A549 (cell line): ENCODE measurements at regions not wholly inside any gene's neighbourhood (a gene's known extent, or its start where the extent isn't known, plus 50 kb on each side); places are given as distances from the start of the nearest gene placed in this dataset.

Experiments used
- ATAC-seq, 2 experiments: fragments of 200-7000 bp in 1 of 2; fragments of >200 bp in 1 of 2; cut with Nextera tagmentation in 1 of 2; cut with Tn5 transposase in 1 of 2; 3 replicates each; pipeline versions ENCODE4 v1.8.0 to v1.9.1; 2018 to 2020; ENCODE audit warnings: mild to moderate bottlenecking in 1 of 2, moderate library complexity in 1 of 2
- CTCF ChIA-PET: fragments of 300-600 bp; sonication (Branson Sonifier 250); formaldehyde crosslinking; extraction: SDS; loops from one replicate; lab custom pipeline; 2021; ENCODE audit warnings: antibody characterized with exemption, inconsistent platforms; lab: Yijun Ruan, JAX
- POLR2A ChIA-PET: fragments of 350-600 bp; formaldehyde crosslinking; extraction: SDS; loops from one replicate; lab custom pipeline; 2021; ENCODE audit warnings: antibody characterized with exemption, inconsistent platforms; lab: Yijun Ruan, JAX
- DNase-seq, 2 experiments: peaks; one replicate each; pipeline versions ENCODE4 v3.0.0 to v3.0.0-alpha.2; 2011 to 2016; ENCODE audit warnings: low read depth in 1 of 2, low spot score in 1 of 2
- FAIRE-seq: peaks from 2 replicates; lab custom pipeline; 2011; peaks lifted over from hg19 to GRCh38; lab: Jason Lieb, UNC
- H3K27ac ChIP-seq, 2 experiments: fragments of >200 bp; sonication (Bioruptor Twin); formaldehyde crosslinking; 3 replicates each; pipeline ENCODE4 v1.5.1; 2016 to 2017
- H3K4me1 ChIP-seq: fragments of >200 bp; sonication (Bioruptor Twin); formaldehyde crosslinking; 3 replicates; pipeline ENCODE4 v1.6.1; 2016
- H3K4me2 ChIP-seq: fragments of >200 bp; sonication (Bioruptor Twin); formaldehyde crosslinking; 3 replicates; pipeline ENCODE4 v1.6.1; 2016
- H3K4me3 ChIP-seq: fragments of >200 bp; sonication (Bioruptor Twin); formaldehyde crosslinking; 3 replicates; pipeline ENCODE4 v1.5.1; 2016
- H3K9me3 ChIP-seq: fragments of >200 bp; sonication (Bioruptor Twin); formaldehyde crosslinking; 3 replicates; pipeline ENCODE4 v1.6.1; 2016
- BCL3 ChIP-seq: fragments of >200 bp; sonication (Bioruptor Twin); formaldehyde crosslinking; IDR thresholded peaks from 3 replicates; pipeline ENCODE4 v1.6.1; 2016
- CBX2 ChIP-seq: fragments of 200-600 bp; sonication (generic); IDR thresholded peaks from 2 replicates; pipeline ENCODE4 v1.6.1; 2016; ENCODE audit warnings: low read depth, mild to moderate bottlenecking, borderline replicate concordance
- CHD2 ChIP-seq: fragments of 150-350 bp; IDR thresholded peaks from 2 replicates; pipeline ENCODE4 v1.6.1; 2014; ENCODE audit warnings: low read length; ENCODE audit not compliant: partially characterized antibody
- CHD4 ChIP-seq: fragments of 200-600 bp; sonication (generic); IDR thresholded peaks from 2 replicates; pipeline ENCODE4 v1.6.1; 2016; ENCODE audit warnings: antibody characterized with exemption, mild to moderate bottlenecking, borderline replicate concordance
- EHMT2 ChIP-seq: fragments of 200-600 bp; sonication (generic); IDR thresholded peaks from 2 replicates; pipeline ENCODE4 v1.6.1; 2016; ENCODE audit warnings: antibody characterized with exemption, low read depth, mild to moderate bottlenecking, moderate library complexity
- EP300 ChIP-seq, 2 experiments: fragments of >200 bp; sonication (Bioruptor Twin); formaldehyde crosslinking; IDR thresholded peaks; 2 replicates in 1 of 2; 3 replicates in 1 of 2; pipeline ENCODE4 v1.6.1; 2016 to 2017
- ESRRA ChIP-seq: fragments of 150-350 bp; IDR thresholded peaks from 2 replicates; pipeline ENCODE4 v1.6.1; 2014; ENCODE audit warnings: mild to moderate bottlenecking, low read length, borderline replicate concordance
- FOXS1 ChIP-seq: fragments of 250-450 bp; sonication (Bioruptor Pico); IDR thresholded peaks from 2 replicates; pipeline ENCODE4 v1.5.0; 2020; ENCODE audit warnings: mild to moderate bottlenecking, moderate library complexity
- HEYL ChIP-seq: fragments of 250-450 bp; sonication (Bioruptor Pico); IDR thresholded peaks from 2 replicates; pipeline ENCODE4 v1.8.0; 2021; ENCODE audit warnings: mild to moderate bottlenecking, moderate library complexity
- HMGXB4 ChIP-seq: fragments of 250-450 bp; sonication (Bioruptor Pico); IDR thresholded peaks from 2 replicates; pipeline ENCODE4 v1.5.0; 2021; ENCODE audit warnings: mild to moderate bottlenecking, moderate library complexity, borderline replicate concordance
- JUN ChIP-seq, 2 experiments: fragments of >200 bp; sonication (Bioruptor Twin); formaldehyde crosslinking; IDR thresholded peaks; 2 replicates in 1 of 2; 3 replicates in 1 of 2; pipeline ENCODE4 v1.6.1; 2016 to 2017
- JUNB ChIP-seq: fragments of >200 bp; sonication (Bioruptor Twin); formaldehyde crosslinking; IDR thresholded peaks from 2 replicates; pipeline ENCODE4 v1.6.1; 2016
- KDM1A ChIP-seq: fragments of 200-600 bp; sonication (generic); IDR thresholded peaks from 2 replicates; pipeline ENCODE4 v1.6.1; 2016; ENCODE audit warnings: low read depth, mild to moderate bottlenecking
- MAFK ChIP-seq: fragments of 450-650 bp; IDR thresholded peaks from 2 replicates; pipeline ENCODE4 v1.6.1; 2014; ENCODE audit not compliant: partially characterized antibody
- MAZ ChIP-seq: fragments of 150-350 bp; IDR thresholded peaks from 2 replicates; pipeline ENCODE4 v1.6.1; 2014; ENCODE audit warnings: antibody characterized with exemption, low read depth, low read length, borderline replicate concordance
- NFE2L2 ChIP-seq: fragments of 150-350 bp; conservative IDR thresholded peaks from 2 replicates; pipeline ENCODE4 v1.6.1; 2014; ENCODE audit warnings: low read length
- PBX3 ChIP-seq: IDR thresholded peaks from 2 replicates; pipeline ENCODE4 v1.6.1; 2012
- POLR2A ChIP-seq: IDR thresholded peaks from 2 replicates; pipeline ENCODE4 v1.6.1; 2012; ENCODE audit warnings: mild to moderate bottlenecking, low read length
- POLR2AphosphoS2 ChIP-seq: conservative IDR thresholded peaks from 2 replicates; pipeline ENCODE4 v1.6.1; 2012; ENCODE audit warnings: low read length, improper control_type of control experiment, inconsistent platforms
- RARB ChIP-seq: fragments of 250-450 bp; sonication (Bioruptor Pico); IDR thresholded peaks from 2 replicates; pipeline ENCODE4 v1.8.0; 2021; ENCODE audit warnings: mild to moderate bottlenecking, moderate library complexity
- RCOR1 ChIP-seq: fragments of 150-350 bp; IDR thresholded peaks from 2 replicates; pipeline ENCODE4 v1.6.1; 2014; ENCODE audit warnings: antibody characterized with exemption, low read length, low read depth
- RNF2 ChIP-seq: fragments of 200-600 bp; sonication (generic); IDR thresholded peaks from 2 replicates; pipeline ENCODE4 v1.6.1; 2016; ENCODE audit warnings: low read depth, mild to moderate bottlenecking, antibody characterized with exemption, moderate library complexity, borderline replicate concordance
- SREBF2 ChIP-seq: fragments of 450-650 bp; IDR thresholded peaks from 2 replicates; pipeline ENCODE4 v1.6.1; 2014; ENCODE audit warnings: mild to moderate bottlenecking, moderate library complexity
- TP53 ChIP-seq: fragments of 250-450 bp; sonication (Bioruptor Pico); IDR thresholded peaks from 2 replicates; pipeline ENCODE4 v1.5.0; 2021; ENCODE audit warnings: mild to moderate bottlenecking, moderate library complexity
- ZFP36 ChIP-seq: fragments of 450-650 bp; IDR thresholded peaks from 2 replicates; pipeline ENCODE4 v1.6.1; 2014; ENCODE audit warnings: borderline replicate concordance; ENCODE audit not compliant: partially characterized antibody
- ZSCAN20 ChIP-seq: fragments of 250-450 bp; sonication (Bioruptor Pico); IDR thresholded peaks from 2 replicates; pipeline ENCODE4 v1.8.0; 2022; ENCODE audit warnings: mild to moderate bottlenecking, moderate library complexity
- WGBS: methylation state at CpG from one replicate; pipeline ENCODE4 v1.1.6; 2017; ENCODE audit errors: missing lambda C conversion rate; 5-methylcytosine and 5-hydroxymethylcytosine counted together
- TF ChIP-seq, protein P1 (sequence below): fragments of >200 bp; sonication (Bioruptor Twin); formaldehyde crosslinking; IDR thresholded peaks from 3 replicates; pipeline ENCODE4 v1.5.1; 2016

GRCh38 chr5:63854076-63854475, 108.2 kb downstream of the HTR1A start:
- FAIRE-seq (no peak), ATAC-seq (no peak), DNase-seq (no peak)
- POLR2A ChIA-PET = no interaction called here
- TF ChIP-seq, protein P1, sequence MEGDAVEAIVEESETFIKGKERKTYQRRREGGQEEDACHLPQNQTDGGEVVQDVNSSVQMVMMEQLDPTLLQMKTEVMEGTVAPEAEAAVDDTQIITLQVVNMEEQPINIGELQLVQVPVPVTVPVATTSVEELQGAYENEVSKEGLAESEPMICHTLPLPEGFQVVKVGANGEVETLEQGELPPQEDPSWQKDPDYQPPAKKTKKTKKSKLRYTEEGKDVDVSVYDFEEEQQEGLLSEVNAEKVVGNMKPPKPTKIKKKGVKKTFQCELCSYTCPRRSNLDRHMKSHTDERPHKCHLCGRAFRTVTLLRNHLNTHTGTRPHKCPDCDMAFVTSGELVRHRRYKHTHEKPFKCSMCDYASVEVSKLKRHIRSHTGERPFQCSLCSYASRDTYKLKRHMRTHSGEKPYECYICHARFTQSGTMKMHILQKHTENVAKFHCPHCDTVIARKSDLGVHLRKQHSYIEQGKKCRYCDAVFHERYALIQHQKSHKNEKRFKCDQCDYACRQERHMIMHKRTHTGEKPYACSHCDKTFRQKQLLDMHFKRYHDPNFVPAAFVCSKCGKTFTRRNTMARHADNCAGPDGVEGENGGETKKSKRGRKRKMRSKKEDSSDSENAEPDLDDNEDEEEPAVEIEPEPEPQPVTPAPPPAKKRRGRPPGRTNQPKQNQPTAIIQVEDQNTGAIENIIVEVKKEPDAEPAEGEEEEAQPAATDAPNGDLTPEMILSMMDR = no peak
- TF ChIP-seq ESRRA = no peak
- no peak for TF ChIP-seq CBX2
- TF ChIP-seq TP53 (CRISPR knock-in tag) = no peak
- TF ChIP-seq MAFK = no peak
- no peak for TF ChIP-seq SREBF2
- TF ChIP-seq ZSCAN20 (CRISPR knock-in tag) = no peak
- no peak for TF ChIP-seq KDM1A
- no peak for TF ChIP-seq NFE2L2
- TF ChIP-seq CHD2 = no peak
- TF ChIP-seq RCOR1 = no peak
- Histone ChIP-seq H3K4me1 (no peaks in the 10 kb centered on the region), H3K27ac (no peak overlapping the region), H3K4me3 (no peak overlapping the region), H3K9me3 (no peaks in the 10 kb centered on the region), H3K4me2 (no peak overlapping the region)
- CTCF ChIA-PET = no interaction called here
- 7% methylated on average over 2 of the region's 2 CpGs for WGBS

DNA sequence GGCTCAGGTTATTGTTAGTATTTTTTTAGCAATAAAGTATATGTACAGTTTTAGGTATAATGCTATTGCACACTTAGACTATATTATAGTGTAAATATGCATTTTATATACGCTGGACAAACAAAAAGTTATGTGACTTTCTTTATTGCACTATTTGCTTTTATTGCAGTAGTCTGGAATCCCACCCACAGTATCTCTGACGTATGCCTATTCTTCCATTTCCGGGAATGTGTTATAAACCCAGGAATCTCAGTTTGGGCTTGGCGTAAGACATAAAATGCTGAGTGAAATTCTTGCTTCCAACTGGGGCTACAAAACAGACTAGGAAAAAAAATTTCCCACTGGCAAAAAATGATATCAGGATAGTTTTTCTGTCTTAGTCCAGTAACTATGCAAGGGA, 119.1 kb downstream of the HTR1A start:
- POLR2A ChIA-PET = no interaction called here
- ATAC-seq = no peak

More for the DNA sequence above, 119.1 kb downstream of the HTR1A start:
- H3K27ac ChIP-seq = no peak overlapping the region
- no peak for DNase-seq
- H3K4me2 ChIP-seq = no peak overlapping the region
- 19% methylated on average over 4 of the region's 4 CpGs for WGBS
- CTCF ChIA-PET = no interaction called here
- H3K9me3 ChIP-seq = no peaks in the 10 kb centered on the region
- no peak overlapping the region for H3K4me3 ChIP-seq
- no peaks in the 10 kb centered on the region for H3K4me1 ChIP-seq
- no peak for FAIRE-seq
- TF ChIP-seq POLR2A = no peak
- no peak for TF ChIP-seq EHMT2
- no peak for TF ChIP-seq PBX3
- TF ChIP-seq SREBF2 = no peak
- no peak for TF ChIP-seq POLR2AphosphoS2
- TF ChIP-seq RCOR1 = no peak
- TF ChIP-seq CHD4 = no peak
- no peak for TF ChIP-seq JUN (IDR thresholded peaks at IDR 0.05)
- TF ChIP-seq JUNB = no peak
- TF ChIP-seq HEYL = no peak
- no peak for TF ChIP-seq ESRRA
- TF ChIP-seq HMGXB4 (CRISPR knock-in tag) = no peak
- TF ChIP-seq FOXS1 = no peak
- TF ChIP-seq ZFP36 = no peak
- TF ChIP-seq MAZ = no peak
- TF ChIP-seq BCL3 = no peak
- TF ChIP-seq RARB = no peak
- no peak for TF ChIP-seq EP300 (IDR thresholded peaks at IDR 0.05)
- no peak for TF ChIP-seq CBX2
- no peak for TF ChIP-seq RNF2
